Caco-2 (cell line): ENCODE measurements at regions not wholly inside any gene's neighbourhood (a gene's known extent, or its start where the extent isn't known, plus 50 kb on each side); places are given as distances from the start of the nearest gene placed in this dataset.

ENCODE experiments used
- BruUV-seq: library from RNA; stranded (reverse); fragments of 400-500 nt; replicated peaks from 2 replicates; lab custom pipeline; 2021; lab: Mats Ljungman, UMichigan
- CTCF ChIA-PET: fragments of 300-600 bp; sonication (Branson Sonifier 250); formaldehyde crosslinking; loops from one replicate; lab custom pipeline; 2022; ENCODE audit warnings: antibody characterized with exemption; lab: Charles Lee
- POLR2A ChIA-PET: fragments of 300-600 bp; sonication (Branson Sonifier 250); formaldehyde crosslinking; loops from one replicate; lab custom pipeline; 2022; ENCODE audit warnings: antibody characterized with exemption; lab: Charles Lee
- DNase-seq, 2 experiments: peaks; one replicate each; pipeline versions ENCODE4 v3.0.0 to v3.0.0-alpha.2; 2020 to 2022
- H3K27me3 ChIP-seq: replicated peaks from 2 replicates; pipeline ENCODE4 v1.6.0; 2011; ENCODE audit warnings: low read length; ENCODE audit not compliant: control insufficient read depth, insufficient read depth
- H3K36me3 ChIP-seq: 2 replicates; pipeline ENCODE4 v1.5.1; 2011; ENCODE audit warnings: low read length; ENCODE audit not compliant: control insufficient read depth, insufficient read depth
- H3K4me1 ChIP-seq: fragments of 250-450 bp; sonication (Bioruptor Pico); 2 replicates; pipeline ENCODE4 v1.5.1; 2020; ENCODE audit warnings: mild to moderate bottlenecking
- H3K4me3 ChIP-seq: 2 replicates; pipeline ENCODE4 v1.5.1; 2011; ENCODE audit warnings: low read depth, mild to moderate bottlenecking, control low read depth, low read length
- H3K9me3 ChIP-seq: fragments of 250-450 bp; sonication (Bioruptor Pico); 2 replicates; pipeline ENCODE4 v1.5.1; 2020; ENCODE audit warnings: mild to moderate bottlenecking, moderate library complexity
- H3K27ac Mint-ChIP-seq: one replicate; pipeline ENCODE4 v1.8.0; 2022; ENCODE audit warnings: mixed read lengths; ENCODE audit not compliant: unreplicated experiment
- H3K27me3 Mint-ChIP-seq: one replicate; pipeline ENCODE4 v1.8.0; 2022; ENCODE audit warnings: mixed read lengths; ENCODE audit not compliant: insufficient read depth, unreplicated experiment
- H3K36me3 Mint-ChIP-seq: one replicate; pipeline ENCODE4 v1.8.0; 2022; ENCODE audit warnings: mild to moderate bottlenecking, mixed read lengths; ENCODE audit not compliant: insufficient read depth, unreplicated experiment
- H3K4me1 Mint-ChIP-seq: one replicate; pipeline ENCODE4 v1.8.0; 2022; ENCODE audit warnings: low read depth, mixed read lengths; ENCODE audit not compliant: unreplicated experiment
- H3K4me3 Mint-ChIP-seq: one replicate; pipeline ENCODE4 v1.8.0; 2022; ENCODE audit warnings: mild to moderate bottlenecking, moderate library complexity, mixed read lengths; ENCODE audit not compliant: unreplicated experiment
- H3K9me3 Mint-ChIP-seq: one replicate; pipeline ENCODE4 v1.8.0; 2022; ENCODE audit warnings: mixed read lengths; ENCODE audit not compliant: unreplicated experiment
- intact Hi-C: fragments of 100-400 bp; cut with micrococcal nuclease; formaldehyde crosslinking; loops from one replicate; pipeline ENCODE4 v1.10.0; 2022; ENCODE audit not compliant: unreplicated experiment
- TF ChIP-seq, protein P1 (sequence below), 2 experiments: fragments of 200-600 bp in 1 of 2; IDR thresholded peaks; 1 replicate in 1 of 2; 2 replicates in 1 of 2; pipeline versions ENCODE4 v1.5.1 to v1.8.0; 2011 to 2022; ENCODE audit warnings: antibody characterized with exemption in 1 of 2, control low read depth in 1 of 2, inconsistent platforms in 1 of 2, low read depth in 1 of 2, low read length in 1 of 2, mild to moderate bottlenecking in 1 of 2, moderate library complexity in 1 of 2; ENCODE audit not compliant: insufficient read depth in 1 of 2, severe bottlenecking in 1 of 2, unreplicated experiment in 1 of 2

DNA sequence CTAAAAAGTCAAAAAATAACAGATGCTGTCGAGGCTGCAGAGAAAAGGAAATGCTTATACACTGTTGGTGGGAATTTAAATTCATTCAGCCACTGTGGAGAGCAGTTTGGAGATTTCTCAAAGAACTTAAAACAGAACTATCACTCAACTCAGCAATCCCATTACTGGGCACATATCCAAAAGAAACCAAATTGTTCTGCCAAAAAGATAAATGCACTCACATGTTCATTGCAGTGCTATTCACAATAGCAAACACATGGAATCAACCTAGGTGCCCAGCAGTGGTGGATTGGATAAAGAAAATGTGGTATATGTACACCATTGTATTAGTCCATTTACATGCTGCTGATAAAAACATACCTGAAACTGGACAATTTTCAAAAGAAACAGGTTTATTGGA, 116.0 kb upstream of the VGLL2 start:
- CTCF ChIA-PET: no interaction called here
- Mint-ChIP-seq H3K36me3 (no peaks in the 10 kb centered on the region), H3K27me3 (no peaks in the 10 kb centered on the region), H3K4me3 (no peak overlapping the region), H3K9me3 (peaks cover 29% of the 10 kb centered on the region), H3K4me1 (no peaks in the 10 kb centered on the region), H3K27ac (no peak overlapping the region)
- POLR2A ChIA-PET: no interaction called here
- no peaks in the 10 kb centered on the region for H3K36me3 ChIP-seq
- TF ChIP-seq, protein P1, sequence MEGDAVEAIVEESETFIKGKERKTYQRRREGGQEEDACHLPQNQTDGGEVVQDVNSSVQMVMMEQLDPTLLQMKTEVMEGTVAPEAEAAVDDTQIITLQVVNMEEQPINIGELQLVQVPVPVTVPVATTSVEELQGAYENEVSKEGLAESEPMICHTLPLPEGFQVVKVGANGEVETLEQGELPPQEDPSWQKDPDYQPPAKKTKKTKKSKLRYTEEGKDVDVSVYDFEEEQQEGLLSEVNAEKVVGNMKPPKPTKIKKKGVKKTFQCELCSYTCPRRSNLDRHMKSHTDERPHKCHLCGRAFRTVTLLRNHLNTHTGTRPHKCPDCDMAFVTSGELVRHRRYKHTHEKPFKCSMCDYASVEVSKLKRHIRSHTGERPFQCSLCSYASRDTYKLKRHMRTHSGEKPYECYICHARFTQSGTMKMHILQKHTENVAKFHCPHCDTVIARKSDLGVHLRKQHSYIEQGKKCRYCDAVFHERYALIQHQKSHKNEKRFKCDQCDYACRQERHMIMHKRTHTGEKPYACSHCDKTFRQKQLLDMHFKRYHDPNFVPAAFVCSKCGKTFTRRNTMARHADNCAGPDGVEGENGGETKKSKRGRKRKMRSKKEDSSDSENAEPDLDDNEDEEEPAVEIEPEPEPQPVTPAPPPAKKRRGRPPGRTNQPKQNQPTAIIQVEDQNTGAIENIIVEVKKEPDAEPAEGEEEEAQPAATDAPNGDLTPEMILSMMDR (IDR thresholded peaks at IDR 0.05; ENCODE audit: insufficient read depth in 1 of 2, low read depth in 1 of 2, low read length in 1 of 2, severe bottlenecking in 1 of 2, unreplicated experiment in 1 of 2): no peak
- intact Hi-C loops: no loop called here
- no peaks in the 10 kb centered on the region for H3K27me3 ChIP-seq
- DNase-seq: no peak
- H3K4me3 ChIP-seq: no peak overlapping the region
- 0 out of 2 replicates have a peak, but pooled peaks cover 4% of the 10 kb centered on the region for H3K9me3 ChIP-seq
- H3K4me1 ChIP-seq: no peaks in the 10 kb centered on the region
- no TSS peak for BruUV-seq

DNA sequence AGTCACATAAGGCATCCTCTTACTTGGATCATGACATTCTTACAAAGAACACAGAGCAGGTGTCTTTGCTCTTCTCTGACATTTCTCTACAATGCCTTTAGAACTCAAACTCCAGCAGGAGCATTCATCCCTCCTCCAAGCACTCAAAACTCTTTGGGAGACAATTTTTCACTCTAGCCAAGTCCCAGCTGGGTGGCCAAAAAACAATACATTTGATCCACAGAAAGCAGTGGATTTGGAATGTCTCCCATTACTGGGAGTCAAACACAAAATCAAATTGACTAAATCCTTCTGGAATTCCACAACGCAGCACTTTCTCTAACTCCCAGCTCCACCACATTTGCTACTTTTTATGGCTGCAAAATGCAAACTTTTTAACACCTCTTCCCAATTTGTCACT, 108.6 kb upstream of the VGLL2 start:
- Mint-ChIP-seq H3K4me3 (no peak overlapping the region), H3K9me3 (peaks cover 10% of the 10 kb centered on the region), H3K4me1 (no peaks in the 10 kb centered on the region), H3K27me3 (peaks cover 6% of the 10 kb centered on the region), H3K36me3 (no peaks in the 10 kb centered on the region), H3K27ac (no peak overlapping the region)
- TF ChIP-seq, protein P1 (IDR thresholded peaks at IDR 0.05; ENCODE audit: insufficient read depth in 1 of 2, low read depth in 1 of 2, low read length in 1 of 2, severe bottlenecking in 1 of 2, unreplicated experiment in 1 of 2): no peak
- Histone ChIP-seq H3K9me3 (no peaks in the 10 kb centered on the region), H3K36me3 (no peaks in the 10 kb centered on the region), H3K4me1 (no peaks in the 10 kb centered on the region), H3K27me3 (no peaks in the 10 kb centered on the region), H3K4me3 (no peak overlapping the region)
- no peak for DNase-seq
- intact Hi-C loops: no loop called here
- CTCF ChIA-PET: no interaction called here
- no TSS peak for BruUV-seq
- POLR2A ChIA-PET: no interaction called here

DNA sequence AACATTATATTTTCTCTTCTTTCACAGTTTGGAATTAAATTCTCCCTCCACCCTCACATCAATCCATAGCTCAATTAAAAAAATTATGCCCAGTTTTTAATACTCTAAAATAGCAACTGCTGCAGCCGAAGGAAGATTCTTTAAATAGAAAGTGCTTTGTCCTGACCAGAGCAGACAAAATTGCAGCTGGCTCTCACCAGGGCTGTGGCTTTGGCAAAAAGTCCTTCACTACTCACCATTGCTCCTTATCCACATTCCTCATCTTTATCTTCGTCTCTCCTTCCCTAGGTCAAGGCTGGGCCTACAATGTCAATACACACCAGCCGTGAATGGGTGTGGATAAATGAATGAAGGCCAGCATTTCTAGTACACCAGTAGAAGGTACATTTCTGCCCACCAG, 107.9 kb upstream of the VGLL2 start:
- Mint-ChIP-seq H3K4me1 (no peaks in the 10 kb centered on the region), H3K4me3 (no peak overlapping the region), H3K27me3 (peaks cover 11% of the 10 kb centered on the region), H3K27ac (no peak overlapping the region), H3K9me3 (peaks cover 3% of the 10 kb centered on the region), H3K36me3 (no peaks in the 10 kb centered on the region)
- POLR2A ChIA-PET: no interaction called here
- intact Hi-C loops: no loop called here
- Histone ChIP-seq H3K36me3 (no peaks in the 10 kb centered on the region), H3K4me3 (no peak overlapping the region), H3K4me1 (no peaks in the 10 kb centered on the region), H3K27me3 (no peaks in the 10 kb centered on the region), H3K9me3 (no peaks in the 10 kb centered on the region)
- CTCF ChIA-PET: no interaction called here
- BruUV-seq: no TSS peak
- DNase-seq: no peak
- TF ChIP-seq, protein P1 (IDR thresholded peaks at IDR 0.05; ENCODE audit: insufficient read depth in 1 of 2, low read depth in 1 of 2, low read length in 1 of 2, severe bottlenecking in 1 of 2, unreplicated experiment in 1 of 2): no peak
